HT-29 (cell line): ENCODE measurements at regions not wholly inside any gene's neighbourhood (a gene's known extent, or its start where the extent isn't known, plus 50 kb on each side); places are given as distances from the start of the nearest gene placed in this dataset.

Experiments
- DNase-seq: peaks from one replicate; pipeline ENCODE4 v3.0.0-alpha.2; 2015; ENCODE audit warnings: low spot score

DNA sequence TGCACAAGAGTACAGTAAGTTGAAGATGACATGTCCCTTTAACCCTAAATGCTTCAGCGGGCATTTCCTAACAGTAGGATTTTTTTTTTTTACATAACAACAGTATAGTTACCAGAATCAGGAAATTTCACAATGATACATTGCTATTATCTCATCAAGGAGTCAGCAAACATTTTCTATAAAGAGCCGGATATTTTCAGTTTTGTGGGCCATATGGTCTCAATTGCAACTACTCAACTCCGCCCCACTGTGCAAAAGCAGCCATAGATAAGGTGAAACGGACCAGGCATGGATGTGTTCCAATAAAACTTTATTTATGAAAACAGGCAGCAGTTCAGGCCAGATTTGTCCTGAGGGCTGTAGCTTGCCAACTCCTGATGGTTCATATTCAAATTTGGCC, 130.6 kb downstream of the SMAD6 start:
- no peak for DNase-seq

DNA sequence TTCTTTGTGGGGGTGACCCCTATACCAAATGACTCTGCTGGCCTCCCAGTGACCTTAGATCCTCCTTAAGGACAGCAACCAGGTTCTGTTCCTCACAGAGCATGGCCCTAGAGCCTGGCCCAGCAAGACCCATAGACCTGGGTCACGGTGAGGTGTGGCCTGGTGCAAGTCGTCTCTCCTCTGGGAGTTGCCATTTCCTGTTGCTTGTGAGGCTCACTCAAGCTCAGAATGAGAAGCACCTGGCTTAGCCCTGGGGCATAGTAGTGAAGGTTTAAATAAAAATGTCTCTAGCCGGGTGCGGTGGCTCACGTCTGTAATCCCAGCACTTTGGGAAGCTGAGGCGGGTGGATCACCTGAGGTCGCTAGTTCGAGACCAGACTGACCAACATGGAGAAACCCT, 131.3 kb downstream of the SMAD6 start:
- no peak for DNase-seq

DNA sequence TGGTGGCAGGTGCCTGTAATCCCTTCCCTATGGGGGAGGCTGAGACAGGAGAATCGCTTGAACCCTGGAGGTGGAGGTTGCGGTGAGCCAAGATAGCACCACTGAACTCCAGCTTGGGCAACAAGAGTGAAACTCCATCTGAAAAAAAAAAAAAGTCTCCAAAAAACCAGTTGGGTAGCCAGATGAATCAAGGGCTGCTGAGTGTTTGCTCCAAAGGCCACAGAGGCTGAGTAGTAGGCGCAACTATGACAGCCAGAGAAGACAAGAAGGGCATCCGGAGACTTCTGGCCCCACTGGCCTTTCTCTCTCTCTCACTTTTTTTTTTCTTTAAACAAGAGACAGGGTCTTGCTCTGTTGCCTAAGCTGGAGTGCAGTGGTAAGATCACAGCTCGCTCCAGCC, 131.8 kb downstream of the SMAD6 start:
- DNase-seq, result no peak

DNA sequence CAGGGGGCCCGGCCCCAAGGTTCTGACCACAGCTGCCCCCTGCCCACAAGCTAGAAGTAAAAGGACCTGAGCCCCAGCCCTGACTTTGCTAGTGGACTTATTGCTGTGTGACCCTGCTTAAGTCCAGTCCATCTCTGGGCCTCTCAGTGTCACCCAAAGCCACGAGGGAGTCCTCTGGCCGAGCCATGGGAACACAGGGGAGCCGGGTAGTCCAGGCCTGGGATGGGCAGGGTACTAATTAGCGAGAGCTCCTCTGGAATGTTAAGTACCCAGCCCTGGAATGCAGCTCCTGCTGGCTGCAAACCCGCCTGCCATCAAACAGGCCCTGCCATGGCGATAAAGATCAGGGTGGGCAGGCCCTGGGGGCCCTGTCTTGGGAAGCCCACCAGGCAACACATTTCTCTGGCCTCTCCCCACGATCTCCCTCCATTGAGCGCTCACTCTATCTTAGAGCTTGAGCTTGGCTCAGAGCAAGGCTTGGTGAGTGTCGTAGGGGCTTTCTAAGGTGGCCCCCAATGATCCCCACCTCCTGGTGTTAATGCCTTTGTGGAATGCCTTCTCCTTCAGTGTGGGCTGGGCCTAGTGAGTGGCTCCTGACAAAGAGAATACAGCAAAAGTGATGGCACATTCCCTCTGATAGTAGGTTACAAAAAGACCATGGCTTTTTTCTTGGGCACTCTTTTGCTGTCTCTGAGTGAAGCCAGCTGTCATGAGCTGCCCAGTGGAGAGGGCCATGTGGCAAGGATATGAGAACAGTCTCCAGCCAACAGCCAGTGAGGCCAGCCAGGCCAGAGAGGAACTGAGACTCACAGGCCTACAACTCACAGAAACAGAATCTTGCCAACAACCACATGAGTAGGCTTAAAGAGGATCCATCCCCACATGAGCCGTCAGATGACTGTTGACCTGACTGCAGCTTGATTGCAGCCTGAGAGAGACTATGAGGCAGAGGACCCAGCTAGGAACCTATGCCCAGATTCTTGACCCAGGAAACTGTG, 133.1 kb downstream of the SMAD6 start:
- peak; percentile 56 for DNase-seq

DNA sequence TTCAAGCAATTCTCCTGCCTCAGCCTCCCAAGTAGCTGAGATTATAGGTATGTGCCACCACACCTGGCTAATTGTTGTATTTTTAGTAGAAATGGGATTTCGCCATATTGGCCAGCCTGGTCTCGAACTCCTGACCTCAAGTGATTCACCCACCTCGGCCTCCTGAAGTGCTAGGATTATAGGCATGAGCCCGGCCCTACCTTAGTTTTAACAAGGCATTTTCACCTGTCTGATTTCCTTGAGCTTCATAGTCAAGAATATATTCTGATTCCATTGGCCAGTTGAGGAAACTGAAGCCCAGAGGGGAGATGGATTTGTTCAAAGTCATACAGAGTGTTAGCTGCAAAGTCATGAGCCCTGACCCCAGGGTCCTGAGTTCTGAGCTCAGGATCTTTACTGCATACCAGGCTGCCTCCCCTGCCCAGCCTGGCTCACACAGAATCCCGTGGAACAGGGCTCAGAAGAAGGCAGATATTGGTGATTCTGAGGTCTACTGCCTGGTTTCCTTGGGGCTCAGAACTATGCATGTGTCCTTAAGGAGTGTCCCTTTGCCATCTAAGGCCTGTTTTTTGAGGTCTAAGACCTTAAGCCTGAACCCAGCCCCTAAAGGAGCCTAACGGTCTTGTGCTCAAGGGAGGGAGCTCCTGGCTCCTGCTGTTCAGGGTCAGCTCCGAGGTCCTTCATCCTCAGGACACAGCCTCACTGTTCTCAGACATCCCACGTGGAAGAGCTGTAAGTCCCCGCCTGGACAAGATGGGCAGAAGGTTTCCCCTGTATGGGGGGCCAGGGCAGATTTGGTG, 134.4 kb downstream of the SMAD6 start:
- DNase-seq, result no peak

DNA sequence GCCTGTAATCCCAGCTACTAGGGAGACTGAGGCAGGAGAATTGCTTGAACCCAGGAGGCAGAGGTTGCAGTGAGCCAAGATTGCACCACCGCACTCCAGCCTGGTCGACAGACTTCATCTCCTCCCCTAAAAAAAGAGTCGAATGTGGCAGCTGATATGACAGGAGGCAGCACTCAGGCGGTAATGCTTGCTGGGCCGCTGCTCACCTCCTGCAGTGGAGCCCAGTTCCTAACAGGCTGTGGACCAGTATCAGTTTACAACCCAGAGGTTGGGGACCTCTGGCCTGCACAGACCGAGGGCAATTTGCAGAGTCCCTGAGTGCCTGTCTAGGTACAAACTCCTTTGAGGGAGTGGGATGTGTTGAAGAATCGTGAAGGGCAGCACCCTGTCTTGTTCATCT, 136.2 kb downstream of the SMAD6 start:
- no peak for DNase-seq

DNA sequence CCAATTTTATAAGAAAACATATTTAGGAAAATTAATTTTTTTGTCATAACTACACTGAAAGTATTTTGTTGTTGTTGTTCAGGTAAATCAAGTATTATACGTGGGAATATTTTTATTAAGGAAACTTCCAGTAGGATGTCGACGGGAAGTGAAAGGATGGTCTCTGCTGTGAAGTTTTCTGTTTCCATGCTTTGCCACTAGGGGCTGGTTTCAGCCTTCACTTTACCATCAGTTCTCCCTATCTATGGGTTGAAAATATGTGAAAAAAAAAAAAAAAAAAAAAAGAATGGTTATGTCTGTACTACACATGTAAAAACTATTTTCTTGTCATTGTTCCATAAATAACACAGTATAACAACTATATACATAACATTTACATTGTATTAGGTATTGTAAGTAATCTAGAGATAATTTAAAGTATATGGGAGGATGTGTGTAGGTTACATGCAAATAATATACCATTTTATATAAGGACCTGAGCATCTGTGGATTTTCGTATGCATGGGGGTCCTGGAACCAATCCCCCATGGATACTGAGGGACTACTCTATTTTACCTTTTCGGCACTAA, 136.7 kb downstream of the SMAD6 start:
- peak; percentile 70 for DNase-seq

DNA sequence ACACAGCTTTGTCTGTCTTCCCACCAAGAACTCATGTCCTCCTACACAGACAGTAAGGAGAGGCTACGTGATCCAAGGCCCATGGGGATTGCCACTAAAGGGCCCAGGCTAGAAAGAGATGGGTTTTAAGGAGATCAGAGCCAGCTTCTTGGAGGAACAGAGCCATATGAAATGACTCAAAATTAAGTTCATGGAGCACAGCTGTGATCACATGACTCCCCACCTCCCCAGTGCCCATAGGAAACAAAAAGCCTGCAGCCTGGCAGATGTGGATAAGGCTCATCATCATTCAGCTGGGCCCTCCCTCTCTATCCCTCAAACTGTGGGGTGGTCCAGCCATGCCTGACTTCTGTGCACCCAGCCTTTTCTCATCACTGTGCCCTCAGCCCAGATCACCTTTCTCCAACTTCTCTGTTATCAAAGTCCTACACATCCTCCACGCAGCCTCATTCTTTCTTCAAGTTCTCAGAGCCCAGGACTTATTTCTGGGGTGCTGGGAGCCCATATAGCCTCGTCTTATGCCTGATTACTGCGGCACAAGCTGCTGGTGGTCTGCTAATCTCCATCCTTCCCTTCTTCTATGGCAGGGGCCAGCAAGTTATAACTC, 137.6 kb downstream of the SMAD6 start:
- DNase-seq, result no peak

DNA sequence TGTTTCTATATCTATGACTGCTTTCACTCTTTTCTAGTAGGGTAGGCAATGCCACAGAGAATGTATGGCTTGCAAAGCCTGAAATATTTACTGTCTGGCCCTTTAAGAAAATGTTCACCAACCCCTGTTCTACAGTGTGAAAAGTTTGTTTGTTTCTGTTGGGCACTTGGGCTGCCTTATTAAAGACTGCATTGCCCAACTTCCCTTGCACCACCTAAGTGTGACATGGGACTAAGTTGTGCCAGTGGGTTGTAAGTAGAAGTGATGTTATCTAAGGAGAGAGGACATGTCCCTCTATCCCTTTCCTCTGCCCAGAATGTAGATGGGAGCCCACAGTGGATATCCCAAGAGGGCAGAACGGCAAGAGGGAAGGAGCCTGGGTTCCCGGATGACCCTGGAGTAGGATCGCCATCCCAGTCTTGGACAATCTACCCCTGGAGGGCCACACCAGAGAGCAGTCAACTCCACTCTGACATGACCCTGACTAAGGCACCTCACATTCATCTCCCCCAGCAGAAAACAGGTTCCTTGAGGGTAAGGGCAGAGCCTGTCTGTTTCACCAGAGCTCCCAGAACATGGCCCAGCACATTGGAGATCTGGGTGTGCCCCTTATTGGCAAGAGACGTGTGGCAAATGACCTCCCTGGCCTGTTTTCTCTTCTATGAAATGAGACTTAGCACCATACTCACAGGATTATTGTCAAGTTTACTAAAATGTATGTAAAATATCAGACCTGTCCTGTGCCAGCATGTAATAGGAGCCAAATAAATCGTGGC, 138.8 kb downstream of the SMAD6 start:
- no peak for DNase-seq

DNA sequence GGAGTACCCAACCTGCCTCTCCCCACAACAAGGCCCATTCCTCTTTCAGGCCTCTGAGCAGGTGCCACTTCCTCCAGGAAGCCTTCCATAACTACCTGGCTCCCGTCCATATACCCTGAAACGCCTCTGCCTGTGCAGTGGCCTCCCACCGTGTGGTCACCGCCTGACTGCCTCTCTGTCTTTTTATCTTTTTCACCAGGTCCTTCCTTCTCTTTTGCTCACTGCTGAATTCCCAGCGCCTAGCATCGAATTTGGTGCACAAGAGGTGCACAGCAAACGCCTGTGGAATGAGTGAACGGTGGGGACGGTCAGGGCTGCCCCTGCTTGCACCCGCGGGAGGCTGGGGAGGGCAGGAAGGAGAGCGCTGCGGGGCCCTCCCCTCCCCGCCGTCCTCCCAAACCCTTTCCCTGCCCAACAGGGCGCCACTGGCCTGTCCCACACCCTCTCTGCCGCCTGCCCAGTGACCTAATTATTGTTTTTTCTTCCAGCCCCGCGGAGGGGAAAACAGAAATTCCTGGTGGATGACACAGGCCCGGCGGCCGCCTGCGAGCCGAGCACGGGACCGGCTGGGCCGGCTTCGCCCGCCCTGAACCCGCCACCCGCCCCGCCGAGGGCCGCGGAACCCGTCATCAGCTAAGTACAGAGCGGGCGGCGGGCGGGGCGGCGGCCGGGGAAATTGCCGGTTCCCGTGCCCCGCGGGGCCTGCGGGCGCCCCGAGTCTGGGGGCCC, 140.1 kb downstream of the SMAD6 start:
- peak; percentile 90 for DNase-seq

DNA sequence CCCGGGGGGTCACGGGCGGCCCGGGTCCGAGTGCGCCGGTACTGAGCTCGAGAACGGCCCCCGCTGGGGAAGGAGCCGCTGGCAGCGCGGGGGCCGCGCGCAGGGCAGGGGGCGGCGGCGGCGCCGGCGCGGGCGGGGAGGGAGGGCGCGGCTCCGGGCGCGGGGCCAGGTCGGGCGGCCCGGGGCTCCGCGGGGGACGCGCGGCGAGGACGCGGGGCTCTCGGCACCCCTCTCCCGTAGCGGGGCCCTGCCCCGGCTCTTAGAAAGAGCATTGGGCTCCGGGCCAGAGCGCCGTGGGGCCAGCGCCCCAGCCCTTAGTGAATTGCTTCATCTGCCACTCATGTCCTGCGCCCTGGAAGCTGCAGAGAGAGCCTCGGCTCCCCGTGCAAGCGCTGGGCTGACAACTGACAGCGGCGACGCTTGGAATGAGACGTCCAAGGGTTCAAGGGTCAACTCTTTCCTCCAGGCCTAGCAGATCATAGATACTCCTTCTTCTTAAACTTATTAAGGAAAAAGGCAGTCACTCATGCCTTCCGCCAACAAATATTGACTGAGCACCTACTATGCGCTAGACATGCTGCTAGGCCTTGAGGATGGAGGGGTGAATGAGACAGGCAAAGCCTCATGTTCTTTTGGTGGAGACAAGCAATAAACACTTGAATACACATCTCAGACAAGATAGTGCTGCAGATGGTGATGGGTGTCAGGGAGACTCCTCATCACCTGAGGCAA, 140.8 kb downstream of the SMAD6 start:
- peak; percentile 78 for DNase-seq

DNA sequence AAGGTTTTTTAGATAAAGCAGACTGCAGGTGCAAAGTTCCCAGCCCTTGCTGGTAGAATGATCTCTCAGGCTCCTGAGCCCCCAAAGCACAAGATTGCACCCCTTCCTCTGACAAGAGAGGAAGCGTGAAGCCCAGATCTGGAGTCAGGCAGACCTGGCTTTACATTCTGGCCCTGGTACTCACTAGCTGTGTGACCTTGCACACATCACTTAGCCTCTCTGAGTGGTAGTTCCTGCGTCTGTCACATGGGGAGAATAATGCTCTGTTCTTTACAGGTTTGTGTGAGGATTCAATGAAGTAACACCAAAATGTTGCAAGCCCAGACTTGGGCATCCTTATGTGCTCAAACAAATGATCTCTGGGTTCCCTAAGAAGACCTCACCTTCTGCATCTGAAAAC, 141.5 kb downstream of the SMAD6 start:
- no peak for DNase-seq

DNA sequence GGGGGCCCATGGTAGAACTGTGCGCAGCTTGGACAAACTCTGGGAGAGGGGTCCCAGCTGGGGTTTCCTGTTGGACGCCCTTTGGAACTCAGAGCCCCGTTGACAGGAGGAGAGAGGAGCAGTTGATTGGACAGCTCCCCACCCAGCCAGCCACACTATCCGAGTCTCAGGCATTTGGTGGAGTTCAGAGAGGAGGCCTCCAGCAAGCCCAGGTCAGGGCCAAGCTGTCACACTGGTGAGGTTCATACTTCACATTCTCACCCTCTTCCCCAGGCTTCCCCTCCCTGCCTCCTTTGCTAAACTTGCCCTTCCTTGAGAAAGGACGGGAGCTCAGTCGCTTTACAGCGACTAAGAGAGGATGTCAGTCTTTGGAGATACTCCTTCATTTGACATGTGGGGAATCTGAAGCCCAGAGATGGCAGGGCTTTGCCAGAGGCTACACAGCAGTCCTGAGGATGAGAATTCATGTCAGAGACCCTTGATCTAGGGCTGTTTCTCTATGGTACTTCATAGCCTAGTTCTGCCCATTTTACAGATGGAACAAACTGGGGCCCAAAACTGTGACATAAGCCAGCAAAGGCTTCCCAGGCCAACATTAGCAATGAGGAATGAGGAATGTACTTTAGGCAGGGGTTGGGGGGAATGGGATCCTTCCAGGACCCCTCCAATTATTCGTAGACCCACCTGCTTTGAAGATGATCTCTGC, 142.2 kb downstream of the SMAD6 start:
- DNase-seq, result no peak

DNA sequence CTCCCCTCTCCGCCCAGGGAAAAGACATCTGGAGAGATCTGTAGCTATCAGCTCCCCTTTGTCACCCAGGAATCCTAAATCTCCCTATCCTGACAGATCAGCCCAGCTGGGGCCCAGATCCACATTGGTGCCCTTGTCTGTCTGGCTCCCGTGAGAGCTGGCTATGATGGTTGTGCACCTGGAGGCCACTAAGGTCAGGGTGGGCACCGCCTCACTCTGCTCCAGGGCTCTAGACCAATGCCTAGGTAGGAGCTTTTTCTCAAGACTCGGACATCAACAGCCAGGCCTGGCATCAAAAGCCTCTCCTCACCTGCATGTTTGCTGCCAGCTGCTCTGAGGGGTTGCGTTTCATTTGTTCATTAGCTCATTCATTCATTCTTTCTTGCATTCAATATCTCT, 142.7 kb downstream of the SMAD6 start:
- DNase-seq, result no peak

DNA sequence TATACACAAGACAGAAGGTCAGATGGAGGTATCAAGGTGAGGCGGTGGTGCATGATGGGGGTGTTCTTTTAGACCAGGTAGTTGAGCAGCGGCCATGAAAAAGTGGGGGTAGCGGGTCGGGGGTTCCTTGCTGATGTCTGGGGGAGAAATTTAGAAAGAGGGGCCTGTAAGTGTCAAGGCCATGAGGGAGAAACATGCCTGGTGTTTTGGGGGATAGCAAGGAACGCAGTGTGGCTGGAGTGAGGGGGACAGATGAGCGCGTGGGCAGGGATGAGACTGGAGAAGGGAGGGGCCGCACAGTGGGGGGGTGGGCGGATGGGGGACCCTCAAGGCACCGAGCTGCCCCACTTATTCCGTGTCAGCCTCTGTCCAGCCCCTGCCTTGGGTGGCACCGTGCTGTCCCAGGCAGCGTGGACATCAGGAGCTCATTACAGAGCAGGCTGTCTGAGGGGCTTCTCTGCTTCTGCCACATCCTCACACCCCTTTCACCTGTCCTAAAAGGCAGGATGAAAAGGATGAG, 143.3 kb downstream of the SMAD6 start:
- DNase-seq, result no peak

DNA sequence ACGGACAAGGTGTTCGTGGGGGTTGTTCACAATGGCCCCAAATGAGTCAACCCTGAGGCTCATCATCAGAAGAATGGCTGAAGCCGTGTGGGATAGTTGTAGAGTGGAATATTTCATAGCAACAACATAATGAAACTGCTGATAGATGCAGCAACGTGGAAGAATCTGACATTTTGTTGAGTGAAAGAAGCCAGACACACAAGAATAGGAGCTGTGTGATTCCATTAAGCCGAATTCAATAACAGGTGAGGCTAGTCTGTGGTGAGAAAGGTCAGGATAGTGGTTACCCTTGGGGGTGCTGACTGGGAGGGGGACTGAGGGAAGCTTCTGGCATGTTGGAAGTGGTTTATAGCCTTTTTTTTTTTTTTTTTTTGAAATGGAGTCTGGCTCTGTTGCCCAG, 144.0 kb downstream of the SMAD6 start:
- DNase-seq, result no peak

DNA sequence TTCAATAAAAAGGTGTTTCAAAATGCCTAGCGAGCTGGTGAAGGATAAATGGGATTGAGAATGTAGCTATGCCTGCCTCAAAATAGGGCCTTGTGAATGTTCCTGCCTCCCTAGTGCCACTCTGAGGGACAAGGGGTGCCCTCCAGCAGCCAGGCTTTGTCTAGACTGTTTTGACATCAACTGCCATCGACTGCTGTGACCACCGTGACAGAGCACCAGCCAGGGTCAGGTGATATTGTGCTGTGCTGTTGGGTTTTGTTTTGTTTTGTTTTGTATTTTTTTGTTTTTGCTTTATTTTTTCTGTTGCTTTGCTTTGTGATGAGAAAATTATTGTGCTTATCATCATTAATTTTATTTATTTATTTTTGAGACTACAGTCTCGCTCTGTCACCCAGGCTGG, 144.8 kb downstream of the SMAD6 start:
- no peak for DNase-seq

DNA sequence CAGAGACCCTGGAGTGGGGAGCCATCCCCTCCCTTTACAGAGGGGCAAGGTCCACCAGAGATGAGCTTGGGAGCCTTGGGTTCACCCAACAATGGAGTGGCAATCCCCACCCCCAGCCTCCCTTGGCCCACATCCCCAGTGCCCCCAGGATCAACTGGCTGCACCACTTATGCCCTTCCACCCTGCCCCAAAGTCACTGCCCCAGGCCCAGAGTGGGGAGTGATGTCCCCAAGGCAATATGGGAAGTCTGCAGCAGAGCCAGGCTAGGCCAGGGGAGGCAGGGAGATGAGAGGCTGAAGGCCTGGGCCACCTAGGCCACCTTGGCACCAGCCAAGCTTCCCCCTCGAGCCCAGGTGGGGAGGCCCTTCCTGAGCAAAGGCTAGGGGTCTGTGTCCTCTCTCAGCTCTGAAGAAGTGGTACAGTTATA, 145.5 kb downstream of the SMAD6 start:
- DNase-seq, result no peak

DNA sequence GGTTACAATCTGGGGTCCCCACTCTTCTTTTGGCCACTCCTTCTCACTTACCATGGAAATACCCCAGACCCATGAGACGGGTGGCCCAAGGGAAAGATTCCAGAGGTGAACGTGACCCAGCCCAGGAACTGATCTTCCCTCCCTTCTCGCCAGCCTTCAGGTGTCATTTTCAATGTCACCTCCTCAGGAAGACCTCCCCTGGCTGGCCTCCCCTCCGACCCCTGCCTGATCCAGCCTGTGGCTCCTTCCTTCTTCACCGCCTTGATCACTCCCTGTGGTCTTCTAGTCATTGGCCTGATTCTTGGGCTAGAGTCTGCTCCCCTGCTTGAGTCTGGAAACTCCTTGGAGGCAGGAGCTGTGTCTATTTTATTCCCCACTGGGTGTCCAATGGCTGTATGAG, 146.1 kb downstream of the SMAD6 start:
- DNase-seq, result no peak
